ENCODE measurements at regions not wholly inside any gene's neighbourhood (a gene's known extent, or its start where the extent isn't known, plus 50 kb on each side); places are given as distances from the start of the nearest gene placed in this dataset.
A peak's percentile ranks its signal among the peaks of the same experiment; 100 is the strongest.

GRCh38 chr5:60332244-60333004 lies 367.5 kb downstream of the DEPDC1B start:
- no peak for DNase-seq

- DNase-seq, result no peak
These were observed 369.7 kb downstream of the DEPDC1B start for GRCh38 chr5:60330236-60330635.

- DNase-seq, result no peak
These were observed 374.1 kb downstream of the DEPDC1B start for GRCh38 chr5:60325870-60326269.

GRCh38 chr5:60323596-60323995 lies 376.4 kb downstream of the DEPDC1B start:
- DNase-seq, result no peak

GRCh38 chr5:60312098-60312497 lies 387.9 kb downstream of the DEPDC1B start:
- peak; percentile 8 for DNase-seq

- peak; percentile 14 for DNase-seq
These were observed 400.0 kb downstream of the DEPDC1B start for GRCh38 chr5:60299944-60300343.

GRCh38 chr5:60297658-60298057 lies 402.3 kb downstream of the DEPDC1B start:
- no peak for DNase-seq

- peak; percentile 60 for DNase-seq
These were observed 401.9 kb upstream of the PDE4D start for GRCh38 chr5:60295423-60295822.

- DNase-seq, result no peak
These were observed 400.0 kb upstream of the PDE4D start for GRCh38 chr5:60293518-60293917.

- DNase-seq, result peak; percentile 90
These were observed 393.7 kb upstream of the PDE4D start for GRCh38 chr5:60287174-60287771.

- no peak for DNase-seq
These were observed 392.4 kb upstream of the PDE4D start for GRCh38 chr5:60285910-60286309.

GRCh38 chr5:60280943-60281342 lies 387.4 kb upstream of the PDE4D start:
- DNase-seq, result no peak

- DNase-seq, result peak; percentile 26
These were observed 384.4 kb upstream of the PDE4D start for GRCh38 chr5:60277941-60278340.

- DNase-seq, result no peak
These were observed 381.2 kb upstream of the PDE4D start for GRCh38 chr5:60274747-60275146.

GRCh38 chr5:60271517-60271916 lies 378.0 kb upstream of the PDE4D start:
- no peak for DNase-seq

GRCh38 chr5:60267907-60268306 lies 374.4 kb upstream of the PDE4D start:
- no peak for DNase-seq

- no peak for DNase-seq
These were observed 369.8 kb upstream of the PDE4D start for GRCh38 chr5:60263346-60263745.

GRCh38 chr5:60262576-60263295 lies 369.2 kb upstream of the PDE4D start:
- no peak for DNase-seq

GRCh38 chr5:60261732-60262131 lies 368.2 kb upstream of the PDE4D start:
- DNase-seq, result no peak

GRCh38 chr5:60260658-60261057 lies 367.1 kb upstream of the PDE4D start:
- DNase-seq, result no peak

- DNase-seq, result peak; percentile 50
These were observed 366.2 kb upstream of the PDE4D start for GRCh38 chr5:60259730-60260129.

- peak; percentile 80 for DNase-seq
These were observed 364.2 kb upstream of the PDE4D start for GRCh38 chr5:60257596-60258271.

- DNase-seq, result no peak
These were observed 363.0 kb upstream of the PDE4D start for GRCh38 chr5:60256546-60256945.
